Ramos (cell line): ENCODE measurements at regions not wholly inside any gene's neighbourhood (a gene's known extent, or its start where the extent isn't known, plus 50 kb on each side); places are given as distances from the start of the nearest gene placed in this dataset.

Experiments
- in situ Hi-C: fragments of 300-500 bp; cut with MboI; formaldehyde crosslinking; loops from one replicate; pipeline ENCODE4 v1.14.3; 2022; ENCODE audit warnings: low sequenced_read_pairs; ENCODE audit not compliant: unreplicated experiment

- in situ Hi-C loops = no loop called here
Observed at GRCh38 chr9:75391497-75391896, 303.2 kb downstream of the OSTF1 start.

GRCh38 chr9:75395336-75395735 lies 307.0 kb downstream of the OSTF1 start:
- in situ Hi-C loops = no loop called here

GRCh38 chr9:75397836-75398235 lies 309.5 kb downstream of the OSTF1 start:
- in situ Hi-C loops = no loop called here

- in situ Hi-C loops = no loop called here
Observed at GRCh38 chr9:75408391-75408790, 320.1 kb downstream of the OSTF1 start.

GRCh38 chr9:75410405-75410804 lies 322.1 kb downstream of the OSTF1 start:
- in situ Hi-C loops = no loop called here

- in situ Hi-C loops = no loop called here
Observed at GRCh38 chr9:75414371-75415160, 326.3 kb downstream of the OSTF1 start.

- in situ Hi-C loops = no loop called here
Observed at GRCh38 chr9:75417471-75417870, 329.2 kb downstream of the OSTF1 start.

- in situ Hi-C loops = no loop called here
Observed at GRCh38 chr9:75418518-75418917, 330.2 kb downstream of the OSTF1 start.

GRCh38 chr9:75422944-75423522 lies 334.7 kb downstream of the OSTF1 start:
- in situ Hi-C loops = no loop called here

GRCh38 chr9:75429531-75430475 lies 341.5 kb downstream of the OSTF1 start:
- in situ Hi-C loops = no loop called here

- in situ Hi-C loops = no loop called here
Observed at GRCh38 chr9:75431375-75431774, 343.1 kb downstream of the OSTF1 start.

- in situ Hi-C loops = no loop called here
Observed at GRCh38 chr9:75432386-75432785, 344.1 kb downstream of the OSTF1 start.

- in situ Hi-C loops = no loop called here
Observed at GRCh38 chr9:75432888-75433287, 344.6 kb downstream of the OSTF1 start.

GRCh38 chr9:75438716-75439115 lies 350.4 kb downstream of the OSTF1 start:
- in situ Hi-C loops = no loop called here

GRCh38 chr9:75440914-75441313 lies 352.6 kb downstream of the OSTF1 start:
- in situ Hi-C loops = no loop called here

GRCh38 chr9:75445144-75445543 lies 356.8 kb downstream of the OSTF1 start:
- in situ Hi-C loops = no loop called here

GRCh38 chr9:75447281-75447680 lies 359.0 kb downstream of the OSTF1 start:
- in situ Hi-C loops = no loop called here

GRCh38 chr9:75448281-75448680 lies 360.0 kb downstream of the OSTF1 start:
- in situ Hi-C loops = no loop called here

GRCh38 chr9:75448955-75449354 lies 360.6 kb downstream of the OSTF1 start:
- in situ Hi-C loops = no loop called here

- in situ Hi-C loops = no loop called here
Observed at GRCh38 chr9:75451045-75451444, 362.7 kb downstream of the OSTF1 start.

GRCh38 chr9:75451505-75451904 lies 363.2 kb downstream of the OSTF1 start:
- in situ Hi-C loops = no loop called here
